GM03348 (cell line): ENCODE measurements at regions not wholly inside any gene's neighbourhood (a gene's known extent, or its start where the extent isn't known, plus 50 kb on each side); places are given as distances from the start of the nearest gene placed in this dataset.
"Not testable (repeated sequence)": the region's sequence is repeated elsewhere in the genome, so short reads cannot be mapped to it uniquely, and the experiment has no call there.

Experiments used
- DNase-seq: peaks from one replicate; pipeline ENCODE4 v3.0.0; 2012; ENCODE audit warnings: low spot score

DNA sequence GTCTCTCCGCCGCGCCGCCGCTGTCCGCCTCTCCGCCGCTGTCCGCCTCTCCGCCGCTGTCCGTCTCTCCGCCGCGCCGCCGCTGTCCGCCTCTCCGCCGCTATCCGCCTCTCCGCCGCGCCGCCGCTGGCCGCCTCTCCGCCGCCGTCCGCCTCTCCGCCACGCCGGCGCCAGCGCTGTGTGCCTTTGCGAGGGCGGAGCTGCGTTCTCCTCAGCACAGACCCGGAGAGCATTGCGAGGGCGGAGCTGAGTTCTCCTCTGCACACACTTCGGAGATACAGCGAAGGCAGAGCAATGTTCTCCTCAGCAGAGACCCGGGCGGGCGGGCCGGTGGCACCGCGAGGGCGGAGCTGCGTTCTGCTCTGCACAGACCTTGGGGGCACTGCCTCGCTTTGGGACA is 327.4 kb upstream of the PLGLB1 start:
- not testable (repeated sequence) for DNase-seq

DNA sequence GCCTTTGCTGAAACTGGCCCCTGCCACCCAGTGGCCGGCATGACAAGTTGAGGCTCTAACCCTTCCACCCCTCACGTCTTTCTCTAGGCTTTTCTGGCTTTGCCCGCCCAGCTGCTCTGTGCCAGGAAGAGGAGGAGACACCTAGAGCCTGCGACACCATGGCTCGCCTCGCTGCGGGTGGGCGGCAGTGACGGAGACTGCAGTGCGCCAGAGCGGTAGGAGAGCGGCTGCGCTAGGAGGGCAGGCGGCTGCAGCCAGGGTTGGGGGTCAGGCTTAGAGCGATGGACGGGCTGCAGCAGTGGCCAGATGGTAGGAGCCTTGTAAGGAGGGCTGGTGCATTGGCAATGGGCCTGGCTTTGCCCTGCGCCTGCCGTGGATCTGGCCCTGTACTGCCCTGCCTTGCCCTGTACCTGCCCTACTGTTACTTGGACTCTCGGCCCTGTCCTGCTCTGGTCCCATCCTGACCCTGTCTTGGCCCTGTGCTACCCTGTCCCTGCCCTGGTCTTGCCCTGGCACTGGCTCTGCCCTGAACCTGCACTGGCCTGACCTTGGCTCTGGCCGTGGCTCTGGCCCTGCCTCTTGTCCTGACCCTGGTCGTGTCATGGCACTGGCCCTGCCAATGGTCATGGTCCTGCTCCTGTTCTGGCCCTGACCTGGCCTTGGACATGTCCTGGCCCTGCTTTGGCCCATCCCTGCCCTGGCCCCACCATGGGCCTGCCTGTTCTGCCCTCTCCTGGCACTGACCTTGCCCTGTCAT is 330.7 kb upstream of the PLGLB1 start:
- not testable (repeated sequence) for DNase-seq

DNA sequence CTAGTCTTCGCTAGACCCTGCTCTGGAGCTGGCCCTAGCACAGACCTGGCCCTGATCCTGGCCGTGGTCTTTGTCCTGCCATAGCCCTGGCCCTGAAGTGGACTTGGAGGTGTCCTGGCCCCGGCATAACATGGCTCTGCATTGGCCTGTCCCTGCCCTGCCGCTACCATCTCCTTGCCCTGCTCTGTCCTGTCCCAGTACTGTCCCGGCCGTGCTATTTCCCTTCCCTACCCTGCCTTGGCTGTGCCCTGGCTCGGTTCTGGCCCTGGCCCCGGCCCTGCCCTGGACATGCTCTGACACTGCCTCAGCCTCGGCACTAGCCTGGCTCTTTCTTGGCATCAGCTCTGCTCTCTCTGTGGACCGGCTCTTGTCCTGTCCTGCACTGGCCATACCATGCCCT is 331.8 kb upstream of the PLGLB1 start:
- not testable (repeated sequence) for DNase-seq

DNA sequence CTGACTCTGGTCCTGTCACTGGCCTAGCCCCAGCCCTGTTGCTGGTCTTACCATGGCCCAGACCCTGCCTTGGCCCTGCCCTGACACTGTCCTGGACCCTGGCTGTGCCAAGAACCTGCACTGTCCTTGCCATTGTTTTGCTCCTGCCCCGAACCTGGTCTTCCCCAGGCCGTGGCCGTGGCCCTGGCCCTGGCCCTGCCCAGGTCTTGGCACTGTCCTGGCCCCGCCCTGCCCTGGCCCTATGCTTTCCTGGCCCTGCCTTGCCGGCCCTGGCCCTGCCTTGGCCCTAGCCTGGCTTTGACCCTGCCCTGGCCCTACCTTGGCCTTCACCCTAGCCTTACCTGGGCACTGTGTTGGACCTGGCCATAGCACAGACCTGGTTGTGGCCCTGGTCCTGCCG is 332.5 kb upstream of the PLGLB1 start:
- DNase-seq = not testable (repeated sequence)

DNA sequence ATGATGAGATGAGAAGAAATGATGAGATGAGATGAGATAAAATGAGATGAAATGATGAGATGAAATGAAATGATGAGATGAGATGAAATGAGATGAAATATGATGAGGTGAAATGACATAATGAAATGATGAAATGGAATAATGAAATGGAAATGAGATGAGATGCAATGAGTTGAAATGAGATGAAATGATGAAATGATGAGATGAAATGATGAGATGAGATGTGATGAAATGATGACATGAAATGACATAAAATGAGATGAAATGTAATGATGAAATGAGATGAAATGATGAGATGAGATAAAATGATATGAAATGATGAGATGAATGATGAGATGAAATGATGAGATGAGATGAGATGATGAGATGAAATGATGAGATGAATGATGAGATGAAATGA is 338.6 kb upstream of the PLGLB1 start:
- not testable (repeated sequence) for DNase-seq

DNA sequence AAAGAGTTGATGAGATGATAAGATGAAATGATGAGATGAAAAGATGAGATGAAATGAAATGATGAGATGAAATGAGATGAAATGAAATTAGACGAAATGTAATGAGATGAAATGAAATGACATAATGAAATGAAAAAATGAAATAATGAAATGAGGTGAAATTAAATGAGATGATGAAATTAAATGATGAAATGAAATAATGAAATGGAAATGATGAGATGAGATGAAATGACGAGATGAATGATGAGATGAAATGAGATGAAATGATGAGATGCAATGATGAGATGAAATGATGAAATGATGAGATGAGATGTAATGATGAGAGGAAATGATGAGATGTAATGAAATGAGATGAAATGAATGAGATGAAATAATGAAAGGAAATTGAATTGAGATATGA is 339.3 kb upstream of the PLGLB1 start:
- DNase-seq = not testable (repeated sequence)

DNA sequence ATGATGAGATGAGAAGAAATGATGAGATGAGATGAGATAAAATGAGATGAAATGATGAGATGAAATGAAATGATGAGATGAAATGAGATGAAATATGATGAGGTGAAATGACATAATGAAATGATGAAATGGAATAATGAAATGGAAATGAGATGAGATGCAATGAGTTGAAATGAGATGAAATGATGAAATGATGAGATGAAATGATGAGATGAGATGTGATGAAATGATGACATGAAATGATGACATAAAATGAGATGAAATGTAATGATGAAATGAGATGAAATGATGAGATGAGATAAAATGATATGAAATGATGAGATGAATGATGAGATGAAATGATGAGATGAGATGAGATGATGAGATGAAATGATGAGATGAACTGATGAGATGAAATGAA is 340.2 kb upstream of the PLGLB1 start:
- not testable (repeated sequence) for DNase-seq

DNA sequence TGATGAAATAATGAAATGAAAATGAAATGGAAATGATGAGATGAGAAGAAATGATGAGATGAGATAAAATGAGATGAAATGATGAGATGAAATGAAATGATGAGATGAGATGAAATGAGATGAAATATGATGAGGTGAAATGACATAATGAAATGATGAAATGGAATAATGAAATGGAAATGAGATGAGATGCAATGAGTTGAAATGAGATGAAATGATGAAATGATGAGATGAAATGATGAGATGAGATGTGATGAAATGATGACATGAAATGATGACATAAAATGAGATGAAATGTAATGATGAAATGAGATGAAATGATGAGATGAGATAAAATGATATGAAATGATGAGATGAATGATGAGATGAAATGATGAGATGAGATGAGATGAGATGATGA is 342.7 kb upstream of the PLGLB1 start:
- not testable (repeated sequence) for DNase-seq

DNA sequence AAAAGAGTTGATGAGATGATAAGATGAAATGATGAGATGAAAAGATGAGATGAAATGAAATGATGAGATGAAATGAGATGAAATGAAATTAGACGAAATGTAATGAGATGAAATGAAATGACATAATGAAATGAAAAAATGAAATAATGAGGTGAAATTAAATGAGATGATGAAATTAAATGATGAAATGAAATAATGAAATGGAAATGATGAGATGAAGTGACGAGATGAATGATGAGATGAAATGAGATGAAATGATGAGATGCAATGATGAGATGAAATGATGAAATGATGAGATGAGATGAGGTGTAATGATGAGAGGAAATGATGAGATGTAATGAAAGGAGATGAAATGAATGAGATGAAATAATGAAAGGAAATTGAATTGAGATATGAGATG is 343.4 kb upstream of the PLGLB1 start:
- not testable (repeated sequence) for DNase-seq

DNA sequence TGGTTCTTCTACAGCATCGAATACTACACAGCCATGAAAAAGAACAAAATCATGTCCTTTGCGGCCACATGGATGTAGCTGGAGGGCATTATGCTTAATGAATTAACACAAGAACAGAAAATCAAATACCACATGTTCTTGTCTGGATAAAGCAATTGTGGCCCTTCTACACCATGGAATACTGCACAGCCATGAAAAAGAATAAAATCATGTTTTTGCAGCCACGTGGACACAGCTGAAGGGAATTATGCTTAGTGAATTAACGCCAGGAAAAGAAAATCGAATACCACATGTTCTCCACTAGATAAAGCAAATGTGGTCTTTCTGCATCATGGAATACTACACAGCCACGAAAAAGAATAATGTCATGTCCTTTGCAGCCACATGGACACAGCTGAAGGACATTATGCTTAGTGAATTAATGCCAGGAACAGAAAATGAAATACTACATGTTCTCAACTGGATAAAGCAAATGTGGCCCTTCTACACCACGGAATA is 361.8 kb upstream of the PLGLB2 start:
- DNase-seq = not testable (repeated sequence)

DNA sequence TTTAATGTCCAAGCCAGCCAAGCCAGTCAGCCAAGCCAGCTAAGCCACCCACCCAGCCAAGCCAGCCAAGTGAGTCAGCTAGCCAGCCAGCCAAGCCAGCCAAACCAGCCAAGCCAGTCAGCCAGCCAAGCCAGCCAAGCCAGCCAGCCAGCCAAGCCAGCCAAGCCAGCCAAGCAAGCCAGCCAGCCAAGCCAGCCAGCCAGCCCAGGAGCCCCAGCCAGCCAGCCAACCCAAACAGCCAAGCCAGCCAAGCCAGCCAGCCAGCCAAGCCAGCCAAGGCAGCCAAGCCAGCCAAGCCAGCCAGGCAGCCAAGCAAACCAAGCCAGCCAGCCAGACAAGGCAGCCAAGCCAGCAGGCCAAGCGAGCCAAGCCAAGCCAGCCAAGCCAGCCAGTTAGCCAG is 352.1 kb upstream of the PLGLB2 start:
- not testable (repeated sequence) for DNase-seq

DNA sequence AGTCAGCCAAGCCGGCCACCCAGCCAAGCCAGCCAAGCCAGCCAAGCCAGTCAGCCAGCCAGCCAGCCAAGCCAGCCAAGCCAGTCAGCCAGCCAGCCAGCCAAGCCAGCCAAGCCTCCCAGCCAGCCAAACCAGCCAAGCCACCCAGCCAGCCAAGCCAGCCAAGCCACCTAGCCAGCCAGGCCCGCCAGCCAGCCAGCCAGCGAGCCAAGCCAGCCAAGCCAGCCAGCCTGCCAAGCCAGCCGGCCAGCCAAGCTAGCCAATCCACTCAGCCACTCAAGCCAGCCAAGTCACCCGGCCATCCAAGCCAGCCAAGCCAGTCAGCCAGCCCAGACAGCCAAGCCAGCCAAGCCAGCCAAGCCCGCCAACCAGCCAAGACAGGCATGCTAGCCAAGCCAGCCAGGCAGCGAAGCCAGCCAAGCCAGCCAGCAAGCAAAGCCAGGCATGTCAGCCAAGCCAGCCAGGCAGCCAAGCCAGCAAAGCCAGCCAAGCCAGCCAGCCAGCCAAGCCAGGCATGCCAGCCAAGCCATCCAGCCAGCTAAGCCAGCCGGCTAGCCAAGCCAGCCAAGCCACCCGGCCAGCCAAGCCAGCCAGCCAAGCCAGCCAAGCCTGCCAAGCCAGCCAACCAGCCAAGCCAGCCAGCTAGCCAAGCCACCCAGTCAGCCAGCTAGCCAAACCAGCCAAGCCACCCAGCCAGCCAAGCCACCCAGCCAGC is 351.2 kb upstream of the PLGLB2 start:
- not testable (repeated sequence) for DNase-seq

DNA sequence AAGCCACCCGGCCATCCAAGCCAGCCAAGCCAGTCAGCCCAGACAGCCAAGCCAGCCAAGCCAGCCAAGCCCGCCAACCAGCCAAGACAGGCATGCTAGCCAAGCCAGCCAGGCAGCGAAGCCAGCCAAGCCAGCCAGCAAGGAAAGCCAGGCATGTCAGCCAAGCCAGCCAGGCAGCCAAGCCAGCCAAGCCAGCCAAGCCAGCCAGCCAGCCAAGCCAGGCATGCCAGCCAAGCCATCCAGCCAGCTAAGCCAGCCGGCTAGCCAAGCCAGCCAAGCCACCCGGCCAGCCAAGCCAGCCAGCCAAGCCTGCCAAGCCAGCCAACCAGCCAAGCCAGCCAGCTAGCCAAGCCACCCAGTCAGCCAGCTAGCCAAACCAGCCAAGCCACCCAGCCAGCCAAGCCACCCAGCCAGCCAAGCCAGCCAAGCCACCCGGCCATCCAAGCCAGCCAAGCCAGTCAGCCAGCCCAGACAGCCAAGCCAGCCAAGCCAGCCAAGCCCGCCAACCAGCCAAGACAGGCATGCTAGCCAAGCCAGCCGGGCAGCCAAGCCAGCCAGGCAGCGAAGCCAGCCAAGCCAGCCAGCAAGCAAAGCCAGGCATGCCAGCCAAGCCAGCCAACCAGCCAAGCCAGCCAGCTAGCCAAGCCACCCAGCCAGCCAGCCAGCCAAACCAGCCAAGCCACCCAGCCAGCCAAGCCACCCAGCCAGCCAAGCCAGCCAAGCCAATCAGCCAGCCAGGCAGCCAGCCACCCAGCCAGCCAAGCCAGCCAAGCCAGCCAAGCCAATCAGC is 350.4 kb upstream of the PLGLB2 start:
- DNase-seq = not testable (repeated sequence)

DNA sequence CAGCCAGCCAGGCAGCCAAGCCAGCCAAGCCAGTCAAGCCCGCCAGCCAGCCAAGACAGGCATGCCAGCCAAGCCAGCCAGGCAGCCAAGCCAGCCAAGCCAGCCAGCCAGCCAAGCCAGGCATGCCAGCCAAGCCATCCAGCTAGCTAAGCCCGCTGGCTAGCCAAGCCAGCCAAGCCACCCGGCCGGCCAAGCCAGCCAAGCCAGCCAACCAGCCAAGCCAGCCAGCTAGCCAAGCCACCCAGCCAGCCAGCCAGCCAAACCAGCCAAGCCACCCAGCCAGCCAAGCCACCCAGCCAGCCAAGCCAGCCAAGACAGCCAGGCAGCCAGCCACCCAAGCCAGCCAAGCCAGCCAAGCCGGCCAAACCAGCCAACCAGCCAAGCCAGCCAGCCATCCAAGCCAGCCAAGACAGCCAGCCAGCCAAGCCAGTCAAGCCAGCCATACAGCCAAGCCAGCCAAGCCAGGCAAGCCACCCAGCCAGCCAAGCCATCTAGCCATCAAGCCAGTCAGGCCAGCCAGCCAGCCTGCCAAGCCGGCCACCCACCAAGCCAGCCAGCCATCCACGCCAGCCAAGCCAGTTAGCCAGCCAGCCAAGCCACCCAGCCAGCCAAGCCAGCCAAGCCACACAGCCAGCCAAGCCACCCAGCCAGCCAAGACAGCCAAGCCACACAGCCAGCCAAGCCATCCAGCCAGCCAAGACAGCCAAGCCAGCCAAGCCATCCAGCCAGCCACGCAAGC is 349.2 kb upstream of the PLGLB2 start:
- DNase-seq = not testable (repeated sequence)

DNA sequence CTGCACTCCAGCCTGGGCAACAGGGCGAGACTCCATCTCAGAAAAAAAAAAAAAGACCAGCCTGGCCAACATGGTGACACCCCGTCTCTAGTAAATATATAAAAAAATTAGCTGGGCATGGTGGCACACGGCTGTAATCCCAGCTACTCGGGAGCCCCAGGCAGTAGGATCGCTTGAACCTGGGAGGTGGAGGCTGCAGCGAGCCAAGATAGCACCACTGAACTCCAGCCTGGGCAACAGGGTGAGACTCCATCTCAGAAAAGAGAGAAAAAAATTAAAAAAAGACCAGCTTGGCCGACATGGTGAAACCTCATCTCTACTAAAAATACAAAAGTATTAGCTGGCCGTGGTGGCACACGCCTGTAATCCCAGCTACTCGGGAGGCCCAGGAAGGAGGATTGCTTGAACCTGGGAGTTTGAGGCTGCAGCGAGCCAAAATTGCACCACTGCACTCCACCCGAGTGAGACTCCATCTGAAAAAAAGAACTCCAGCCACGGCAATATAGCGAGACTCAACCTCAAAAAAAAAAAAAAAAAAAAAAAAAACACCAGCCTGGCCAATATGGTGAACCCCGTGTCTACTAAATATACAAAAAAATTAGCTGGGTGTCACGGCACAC is 346.1 kb upstream of the PLGLB2 start:
- no peak for DNase-seq

DNA sequence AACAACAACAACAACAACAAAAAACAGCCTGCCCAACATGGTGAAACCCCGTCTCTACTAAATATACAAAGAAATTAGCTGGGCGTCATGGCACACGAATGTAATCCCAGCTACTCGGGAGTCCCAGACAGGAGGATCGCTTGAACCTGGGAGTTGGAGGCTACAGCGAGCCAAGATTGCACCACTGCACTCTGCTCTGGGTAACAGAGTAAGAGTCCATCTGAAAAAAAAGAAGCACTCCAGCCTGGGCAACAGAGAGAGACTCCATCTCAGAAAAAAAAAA is 344.1 kb upstream of the PLGLB2 start:
- no peak for DNase-seq

DNA sequence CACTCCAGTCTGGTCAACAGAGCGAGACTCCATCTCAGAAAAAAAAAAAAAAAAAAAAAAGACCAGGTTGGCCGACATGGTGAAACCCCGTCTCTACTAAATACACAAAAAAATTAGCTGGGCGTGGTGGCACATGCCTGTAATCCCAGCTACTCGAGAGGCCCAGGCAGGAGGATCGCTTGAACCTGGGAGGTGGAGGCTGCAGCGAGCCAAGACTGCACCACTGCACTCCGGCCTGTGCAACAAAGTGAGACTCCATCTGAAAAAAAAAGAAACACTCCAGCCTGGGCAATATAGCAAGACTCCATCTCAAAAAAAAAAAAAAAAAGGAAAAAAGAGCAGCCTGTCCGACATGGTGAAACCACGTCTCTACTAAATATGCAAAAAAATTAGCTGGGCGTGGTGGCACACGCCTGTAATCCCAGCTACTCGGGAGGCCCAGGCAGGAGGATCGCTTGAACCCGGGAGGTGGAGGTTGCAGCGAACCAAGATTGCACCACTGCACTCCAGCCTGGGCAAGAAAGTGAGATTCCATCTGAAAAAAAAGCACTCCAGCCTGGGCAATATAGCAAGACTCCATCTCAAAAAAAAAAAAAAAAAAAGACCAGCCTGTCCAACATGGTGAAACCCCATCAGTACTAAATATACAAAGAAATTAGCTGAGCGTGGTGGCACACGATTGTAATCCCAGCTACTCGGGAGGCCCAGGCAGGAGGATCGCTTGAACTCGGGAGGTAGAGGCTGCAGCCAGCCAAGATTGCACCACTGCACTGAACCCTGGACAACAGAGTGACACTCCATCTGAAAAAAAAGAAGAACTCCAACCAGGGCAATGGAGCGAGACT is 343.3 kb upstream of the PLGLB2 start:
- DNase-seq = not testable (repeated sequence)

DNA sequence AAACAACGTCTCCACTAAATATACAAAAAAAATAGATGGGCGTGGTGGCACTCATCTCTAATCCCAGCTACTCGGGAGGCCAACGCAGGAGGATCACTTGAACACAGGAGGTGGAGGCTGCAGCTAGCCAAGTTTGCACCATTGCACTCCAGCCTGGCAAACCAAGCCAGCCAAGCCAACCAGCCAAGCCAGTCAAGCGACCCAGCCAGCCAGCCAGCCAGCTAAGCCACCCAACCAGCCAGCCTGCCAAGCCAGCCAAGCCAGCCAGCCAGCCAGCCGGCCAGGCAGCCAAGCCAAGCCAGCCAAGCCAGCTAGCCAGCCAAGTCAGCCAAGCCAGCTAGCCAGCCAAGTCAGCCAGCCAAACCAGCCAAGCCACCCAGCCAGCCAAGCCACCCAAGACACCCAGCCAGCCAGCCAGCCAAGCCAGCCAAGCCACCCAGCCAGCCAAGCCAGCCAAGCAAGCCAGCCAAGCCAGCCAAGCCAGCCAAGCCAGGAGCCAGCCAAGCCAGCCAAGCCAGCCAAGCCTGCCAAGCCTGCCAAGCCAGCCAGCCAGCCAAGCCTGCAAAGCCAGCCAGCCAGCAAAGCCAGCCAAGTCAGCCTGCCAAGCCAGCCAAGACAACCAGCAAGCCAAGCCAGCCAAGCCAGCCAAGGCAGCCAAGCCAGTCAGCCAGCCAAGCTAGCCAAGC is 342.2 kb upstream of the PLGLB2 start:
- DNase-seq = not testable (repeated sequence)

DNA sequence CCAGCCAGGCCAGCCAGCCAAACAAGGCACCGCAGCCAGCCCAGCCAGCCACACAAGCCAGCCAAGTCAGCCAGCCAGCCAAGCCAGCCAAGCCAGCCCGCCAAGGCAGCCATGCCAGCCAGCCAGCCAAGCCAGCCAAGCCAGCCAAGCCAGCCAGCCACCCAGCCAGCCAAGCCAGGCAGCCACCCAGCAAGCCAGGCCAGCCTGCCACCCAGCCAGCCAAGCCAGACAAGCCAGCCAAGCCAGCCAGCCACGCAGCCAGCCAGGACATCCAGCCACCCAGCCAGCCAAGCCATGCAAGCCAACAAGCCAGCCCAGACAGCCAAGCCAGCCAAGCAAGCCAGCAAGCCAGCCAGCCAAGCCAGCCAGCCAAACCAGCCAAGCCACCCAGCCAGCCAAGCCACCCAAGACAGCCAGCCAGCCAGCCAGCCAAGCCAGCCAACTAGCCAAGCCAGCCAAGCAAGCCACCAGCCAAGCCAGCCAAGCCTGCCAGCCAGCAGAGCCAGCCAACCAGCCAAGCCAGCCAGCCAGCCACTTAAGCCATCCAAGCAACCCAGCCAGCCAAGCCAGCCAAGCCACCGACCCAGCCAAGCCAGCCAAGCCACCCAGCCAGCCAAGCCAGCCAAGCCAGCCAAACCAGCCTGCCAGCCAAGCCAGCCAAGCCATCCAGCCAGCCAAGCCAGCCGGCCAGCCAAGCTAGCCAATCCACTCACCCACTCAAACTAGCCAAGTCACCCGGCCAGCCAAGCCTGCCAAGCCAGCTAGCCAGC is 341.3 kb upstream of the PLGLB2 start:
- not testable (repeated sequence) for DNase-seq
